Heart left ventricle (tissue), 13 donors: ENCODE measurements at regions not wholly inside any gene's neighbourhood (a gene's known extent, or its start where the extent isn't known, plus 50 kb on each side); places are given as distances from the start of the nearest gene placed in this dataset.

Source experiments
- POLR2A ChIP-seq, 2 donors: fragments of 450-650 bp; IDR thresholded peaks; one replicate each; pipeline ENCODE4 v1.6.1; 2017; ENCODE audit warnings: antibody characterized with exemption in 2 of 2, mild to moderate bottlenecking in 2 of 2, moderate library complexity in 2 of 2
- TF ChIP-seq, protein P1 (sequence below), 12 donors: fragments of 200-600 bp; sonication (generic) in 4 of 12; IDR thresholded peaks; one replicate each; pipeline versions ENCODE4 v1.5.0 to v1.8.0; 2018 to 2022; ENCODE audit warnings: antibody characterized with exemption in 12 of 12, mild to moderate bottlenecking in 5 of 12
- donor health status: ischemic (EF 13 %, LVEDD 7.1; RV severe dilation, severe dysfunction).
- donor health status: DM: no; HTN: yes; CAD: no.
- donor health status: DM: no; HTN: no; CAD: no.
- donor health status: ischemic (EF 25% LVEDD 6.9; RV normal size, moderate dysfunction).
- donor health status: ischemic (EF 25% LVEDD 5.7; RV mildly dilated, moderate dysfunction).
- donor health status: ischemic (EF 35%, LVEDD 5.7; RV mildly dilated, moderate dysfunction).
- donor health status: nonischemic (EF 11% LVEDD 7.7; RV severe dilation, severe dysfunction).
- donor health status: DM: yes; HTN: yes; CAD: no.
- donor health status: PGD.
- donor health status: ischemic (EF 29% LVEDD 5.4; RV normal size, mild dysfunction).
- donor health status: nonischemic (EF 23%, LVEDD 6.1; RV moderate dilation, normal function).

- TF ChIP-seq, protein P1, sequence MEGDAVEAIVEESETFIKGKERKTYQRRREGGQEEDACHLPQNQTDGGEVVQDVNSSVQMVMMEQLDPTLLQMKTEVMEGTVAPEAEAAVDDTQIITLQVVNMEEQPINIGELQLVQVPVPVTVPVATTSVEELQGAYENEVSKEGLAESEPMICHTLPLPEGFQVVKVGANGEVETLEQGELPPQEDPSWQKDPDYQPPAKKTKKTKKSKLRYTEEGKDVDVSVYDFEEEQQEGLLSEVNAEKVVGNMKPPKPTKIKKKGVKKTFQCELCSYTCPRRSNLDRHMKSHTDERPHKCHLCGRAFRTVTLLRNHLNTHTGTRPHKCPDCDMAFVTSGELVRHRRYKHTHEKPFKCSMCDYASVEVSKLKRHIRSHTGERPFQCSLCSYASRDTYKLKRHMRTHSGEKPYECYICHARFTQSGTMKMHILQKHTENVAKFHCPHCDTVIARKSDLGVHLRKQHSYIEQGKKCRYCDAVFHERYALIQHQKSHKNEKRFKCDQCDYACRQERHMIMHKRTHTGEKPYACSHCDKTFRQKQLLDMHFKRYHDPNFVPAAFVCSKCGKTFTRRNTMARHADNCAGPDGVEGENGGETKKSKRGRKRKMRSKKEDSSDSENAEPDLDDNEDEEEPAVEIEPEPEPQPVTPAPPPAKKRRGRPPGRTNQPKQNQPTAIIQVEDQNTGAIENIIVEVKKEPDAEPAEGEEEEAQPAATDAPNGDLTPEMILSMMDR (IDR thresholded peaks at IDR 0.05): no peak
- TF ChIP-seq POLR2A (IDR thresholded peaks at IDR 0.05): no peak
Measured at GRCh38 chr3:25036633-25037032, 391.4 kb upstream of the RARB start.
